ENCODE measurements at regions not wholly inside any gene's neighbourhood (a gene's known extent, or its start where the extent isn't known, plus 50 kb on each side); places are given as distances from the start of the nearest gene placed in this dataset.
"Not testable (repeated sequence)": the region's sequence is repeated elsewhere in the genome, so short reads cannot be mapped to it uniquely, and the experiment has no call there.

DNA sequence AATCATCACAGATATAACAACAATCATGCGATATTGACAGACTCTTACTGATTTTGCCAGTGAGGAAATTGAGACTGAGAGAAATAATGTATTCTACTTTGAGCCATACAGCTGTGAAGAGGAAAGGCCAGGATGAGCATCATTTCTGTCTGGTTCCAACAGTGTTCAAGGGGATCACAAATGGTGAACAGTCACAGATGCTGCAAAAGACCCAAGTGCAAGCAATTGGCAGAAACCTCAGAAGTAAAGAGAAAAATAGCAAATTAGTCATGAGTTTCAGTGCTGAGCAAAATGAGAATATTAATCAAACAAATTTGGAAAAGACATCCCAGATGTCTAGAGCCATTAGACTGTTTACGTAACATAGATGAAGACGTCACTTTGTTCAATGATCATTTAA lies 114.1 kb downstream of the RAB38 start:
- Histone ChIP-seq H3K27ac (no peak overlapping the region), H3K4me3 (no peak overlapping the region), H3K4me1 (no peaks in the 10 kb centered on the region), H3K36me3 (no peaks in the 10 kb centered on the region), H3K9me3 (replicated peaks) (no peaks in the 10 kb centered on the region), H3K27me3 (no peaks in the 10 kb centered on the region)
- DNase-seq, result no peak

- Histone ChIP-seq H3K36me3 (no peaks in the 10 kb centered on the region), H3K4me3 (no peak overlapping the region), H3K27ac (no peak overlapping the region), H3K4me1 (no peaks in the 10 kb centered on the region), H3K27me3 (no peaks in the 10 kb centered on the region), H3K9me3 (replicated peaks) (no peaks in the 10 kb centered on the region)
- no peak for DNase-seq
Measured at GRCh38 chr11:88059326-88059725, 115.9 kb downstream of the RAB38 start.

GRCh38 chr11:88051396-88051795 lies 123.8 kb downstream of the RAB38 start:
- peaks cover 14% of the 10 kb centered on the region for H3K27me3 ChIP-seq
- no peaks in the 10 kb centered on the region for H3K36me3 ChIP-seq
- no peak for DNase-seq
- no peaks in the 10 kb centered on the region for H3K9me3 ChIP-seq (replicated peaks)
- no peak overlapping the region for H3K27ac ChIP-seq
- H3K4me1 ChIP-seq, result no peaks in the 10 kb centered on the region
- H3K4me3 ChIP-seq, result no peak overlapping the region

- Histone ChIP-seq H3K9me3 (replicated peaks) (no peaks in the 10 kb centered on the region), H3K36me3 (no peaks in the 10 kb centered on the region), H3K4me1 (no peaks in the 10 kb centered on the region), H3K27ac (no peak overlapping the region), H3K4me3 (no peak overlapping the region), H3K27me3 (peaks cover 22% of the 10 kb centered on the region)
- DNase-seq, result no peak
Measured at GRCh38 chr11:88050247-88050646, 125.0 kb downstream of the RAB38 start.

DNA sequence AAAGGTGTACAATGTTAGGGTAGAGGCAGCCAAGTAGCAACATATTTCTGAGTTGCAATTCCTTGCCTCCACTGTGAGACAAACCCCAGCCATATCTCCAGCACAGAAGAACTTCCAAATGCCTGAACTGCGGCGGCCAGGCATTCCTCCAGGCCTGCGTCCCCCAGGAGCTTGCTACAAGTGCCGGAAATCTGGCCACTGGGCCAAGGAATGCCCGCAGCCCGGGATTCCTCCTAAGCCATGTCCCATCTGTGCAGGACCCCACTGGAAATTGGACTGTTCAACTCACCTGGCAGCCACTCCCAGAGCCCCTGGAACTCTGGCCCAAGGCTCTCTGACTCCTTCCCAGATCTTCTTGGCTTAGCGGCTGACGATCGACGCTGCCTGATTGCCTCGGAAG lies 130.0 kb downstream of the RAB38 start:
- not testable (repeated sequence) for H3K4me3 ChIP-seq; DNase-seq; H3K36me3 ChIP-seq; H3K4me1 ChIP-seq; H3K27ac ChIP-seq; H3K9me3 ChIP-seq (replicated peaks)
- peaks cover 33% of the 10 kb centered on the region for H3K27me3 ChIP-seq

- DNase-seq; H3K36me3 ChIP-seq; H3K9me3 ChIP-seq (replicated peaks); H3K4me3 ChIP-seq; H3K4me1 ChIP-seq; H3K27ac ChIP-seq: not testable (repeated sequence)
- H3K27me3 ChIP-seq, result peaks cover 33% of the 10 kb centered on the region
Measured at GRCh38 chr11:88044658-88045057, 130.6 kb downstream of the RAB38 start.

DNA sequence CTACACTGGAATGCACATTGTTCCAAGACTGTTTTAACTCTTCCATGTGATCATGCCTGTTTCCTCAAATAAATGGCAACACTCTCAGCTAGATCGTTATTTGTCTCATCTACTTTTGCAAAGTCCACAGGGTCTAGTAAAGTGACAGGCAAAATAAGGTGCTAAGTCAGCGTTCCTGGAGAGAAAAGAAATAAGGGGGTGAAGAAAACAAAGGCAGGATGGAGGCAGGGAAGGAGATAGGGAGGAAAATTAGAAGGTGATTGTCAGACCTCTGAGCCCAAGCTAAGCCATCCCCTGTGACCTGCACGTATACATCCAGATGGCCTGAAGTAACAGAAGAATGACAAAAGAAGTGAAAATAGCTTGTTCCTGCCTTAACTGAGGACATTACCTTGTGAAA lies 132.1 kb downstream of the RAB38 start:
- H3K4me3 ChIP-seq, result no peak overlapping the region
- H3K4me1 ChIP-seq, result no peaks in the 10 kb centered on the region
- H3K27ac ChIP-seq, result no peak overlapping the region
- no peaks in the 10 kb centered on the region for H3K9me3 ChIP-seq (replicated peaks)
- DNase-seq, result no peak
- no peaks in the 10 kb centered on the region for H3K36me3 ChIP-seq
- peaks cover 30% of the 10 kb centered on the region for H3K27me3 ChIP-seq

DNA sequence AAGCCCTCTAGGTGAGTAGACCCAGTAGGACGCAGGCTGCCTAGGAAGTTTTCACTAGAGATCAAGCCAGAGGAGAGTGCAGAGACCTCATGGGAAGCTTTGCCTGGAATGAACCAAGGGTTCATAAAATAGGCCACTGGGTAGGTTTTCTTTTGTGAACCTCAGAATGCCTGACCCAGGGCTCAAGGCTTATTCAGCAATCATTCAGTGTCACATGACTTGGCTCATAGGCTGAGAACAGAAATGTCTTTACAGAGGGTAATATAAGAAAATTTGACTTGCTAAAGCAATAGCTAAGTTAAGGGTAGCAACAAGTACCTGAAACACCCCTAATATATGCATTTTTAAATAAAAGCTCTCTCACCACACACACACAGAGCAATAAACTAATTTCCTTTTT lies 132.6 kb downstream of the RAB38 start:
- Histone ChIP-seq H3K4me1 (no peaks in the 10 kb centered on the region), H3K36me3 (no peaks in the 10 kb centered on the region), H3K27ac (no peak overlapping the region), H3K4me3 (no peak overlapping the region), H3K27me3 (peaks cover 26% of the 10 kb centered on the region), H3K9me3 (replicated peaks) (no peaks in the 10 kb centered on the region)
- no peak for DNase-seq

- no peaks in the 10 kb centered on the region for H3K9me3 ChIP-seq (replicated peaks)
Measured at GRCh38 chr11:88042238-88042637, 133.0 kb downstream of the RAB38 start.

GRCh38 chr11:88041679-88042078 lies 133.6 kb downstream of the RAB38 start:
- H3K27ac ChIP-seq, result no peak overlapping the region
- no peak overlapping the region for H3K4me3 ChIP-seq
- no peaks in the 10 kb centered on the region for H3K36me3 ChIP-seq
- no peaks in the 10 kb centered on the region for H3K4me1 ChIP-seq
- H3K9me3 ChIP-seq (replicated peaks), result no peaks in the 10 kb centered on the region
- H3K27me3 ChIP-seq, result peaks cover 22% of the 10 kb centered on the region
- no peak for DNase-seq

More at GRCh38 chr11:88042238-88042637, 133.0 kb downstream of the RAB38 start:
- peaks cover 26% of the 10 kb centered on the region for H3K27me3 ChIP-seq
- no peak overlapping the region for H3K27ac ChIP-seq
- H3K36me3 ChIP-seq, result no peaks in the 10 kb centered on the region
- no peak overlapping the region for H3K4me3 ChIP-seq
- DNase-seq, result no peak
- H3K4me1 ChIP-seq, result no peaks in the 10 kb centered on the region

GRCh38 chr11:88040148-88040496 lies 135.1 kb downstream of the RAB38 start:
- Histone ChIP-seq H3K4me3 (no peak overlapping the region), H3K27ac (no peak overlapping the region), H3K4me1 (no peaks in the 10 kb centered on the region), H3K36me3 (no peaks in the 10 kb centered on the region), H3K27me3 (peaks cover 12% of the 10 kb centered on the region), H3K9me3 (replicated peaks) (no peaks in the 10 kb centered on the region)
- DNase-seq, result no peak

- no peak for DNase-seq
- Histone ChIP-seq H3K9me3 (replicated peaks) (no peaks in the 10 kb centered on the region), H3K36me3 (no peaks in the 10 kb centered on the region), H3K27me3 (peaks cover 8% of the 10 kb centered on the region), H3K4me3 (no peak overlapping the region), H3K4me1 (no peaks in the 10 kb centered on the region), H3K27ac (no peak overlapping the region)
Measured at GRCh38 chr11:88039476-88040147, 135.6 kb downstream of the RAB38 start.

DNA sequence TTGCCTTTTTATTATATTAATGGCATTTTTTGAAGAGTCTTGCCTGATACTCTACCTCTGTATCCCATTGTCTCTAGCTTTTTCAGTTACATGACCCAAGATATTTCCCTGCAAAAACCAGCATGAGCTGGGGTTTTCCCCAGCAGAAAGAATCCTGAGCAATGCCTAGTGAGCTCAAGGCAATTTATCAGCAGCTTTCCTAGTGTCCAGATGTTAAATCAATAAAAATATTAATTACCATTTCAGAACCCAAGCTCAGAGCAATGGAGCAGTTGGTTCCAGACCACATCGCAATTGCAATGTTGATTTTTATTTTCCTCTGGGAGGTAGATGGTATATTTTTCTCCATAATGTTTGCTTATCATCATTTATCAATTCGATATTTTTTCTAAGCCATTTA lies 137.2 kb downstream of the RAB38 start:
- Histone ChIP-seq H3K4me1 (no peaks in the 10 kb centered on the region), H3K36me3 (no peaks in the 10 kb centered on the region), H3K9me3 (replicated peaks) (no peaks in the 10 kb centered on the region), H3K27ac (no peak overlapping the region), H3K27me3 (no peaks in the 10 kb centered on the region; the same call in none of the 2 replicates), H3K4me3 (no peak overlapping the region)
- DNase-seq, result no peak

DNA sequence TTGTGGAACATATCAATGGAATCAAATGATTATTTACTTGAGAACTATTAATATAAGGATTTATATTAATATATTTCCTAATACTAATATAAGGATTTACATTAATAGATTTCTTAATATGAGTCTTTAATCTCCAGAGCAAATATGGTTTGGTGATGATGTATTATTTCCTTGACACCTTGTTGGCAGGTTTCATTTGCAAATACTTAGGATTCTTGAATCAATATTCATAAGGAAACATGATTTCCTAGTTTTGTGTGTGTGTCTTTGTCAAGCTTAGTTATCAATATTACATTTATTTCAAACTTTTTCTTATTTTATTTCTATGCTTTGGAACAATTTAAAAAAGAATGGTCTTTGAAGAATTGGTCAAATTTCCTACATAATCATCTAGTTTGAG lies 138.5 kb downstream of the RAB38 start:
- Histone ChIP-seq H3K27me3 (no peaks in the 10 kb centered on the region; the same call in 1 of the 2 replicates), H3K27ac (no peak overlapping the region), H3K4me3 (no peak overlapping the region), H3K36me3 (no peaks in the 10 kb centered on the region), H3K4me1 (no peaks in the 10 kb centered on the region), H3K9me3 (replicated peaks) (0 out of 2 replicates have a peak, but pooled peaks cover 5% of the 10 kb centered on the region)
- no peak for DNase-seq

GRCh38 chr11:88035271-88035670 lies 140.0 kb downstream of the RAB38 start:
- no peak overlapping the region for H3K4me3 ChIP-seq
- 0 out of 2 replicates have a peak, but pooled peaks cover 5% of the 10 kb centered on the region for H3K9me3 ChIP-seq (replicated peaks)
- no peak overlapping the region for H3K27ac ChIP-seq
- no peak for DNase-seq
- H3K27me3 ChIP-seq, result no peaks in the 10 kb centered on the region
- H3K36me3 ChIP-seq, result no peaks in the 10 kb centered on the region
- no peaks in the 10 kb centered on the region for H3K4me1 ChIP-seq

GRCh38 chr11:88017666-88018065 lies 157.6 kb downstream of the RAB38 start:
- H3K27ac ChIP-seq, result no peak overlapping the region
- H3K9me3 ChIP-seq (replicated peaks), result no peaks in the 10 kb centered on the region
- DNase-seq, result no peak
- H3K27me3 ChIP-seq, result no peaks in the 10 kb centered on the region
- H3K4me1 ChIP-seq, result no peaks in the 10 kb centered on the region
- no peaks in the 10 kb centered on the region for H3K36me3 ChIP-seq
- H3K4me3 ChIP-seq, result no peak overlapping the region

Data from SJCRH30 (cell line).